Fibroblast of the aortic adventitia (primary cell): ENCODE measurements at regions not wholly inside any gene's neighbourhood (a gene's known extent, or its start where the extent isn't known, plus 50 kb on each side); places are given as distances from the start of the nearest gene placed in this dataset.
A peak's percentile ranks its signal among the peaks of the same experiment; 100 is the strongest.
"Not testable (repeated sequence)": the region's sequence is repeated elsewhere in the genome, so short reads cannot be mapped to it uniquely, and the experiment has no call there.

Source experiments
- DNase-seq: peaks from one replicate; pipeline ENCODE4 v3.0.0-alpha.2; 2010; ENCODE audit warnings: low read depth
- H3K4me3 ChIP-seq: 2 replicates; pipeline ENCODE4 v1.5.1; 2011; ENCODE audit warnings: low read depth, mild to moderate bottlenecking, control low read depth, low read length, moderate library complexity
- TF ChIP-seq, protein P1 (sequence below): IDR thresholded peaks from 2 replicates; pipeline ENCODE4 v1.5.1; 2011; ENCODE audit warnings: mild to moderate bottlenecking, low read length, control low read depth, inconsistent platforms; ENCODE audit not compliant: insufficient read depth

DNA sequence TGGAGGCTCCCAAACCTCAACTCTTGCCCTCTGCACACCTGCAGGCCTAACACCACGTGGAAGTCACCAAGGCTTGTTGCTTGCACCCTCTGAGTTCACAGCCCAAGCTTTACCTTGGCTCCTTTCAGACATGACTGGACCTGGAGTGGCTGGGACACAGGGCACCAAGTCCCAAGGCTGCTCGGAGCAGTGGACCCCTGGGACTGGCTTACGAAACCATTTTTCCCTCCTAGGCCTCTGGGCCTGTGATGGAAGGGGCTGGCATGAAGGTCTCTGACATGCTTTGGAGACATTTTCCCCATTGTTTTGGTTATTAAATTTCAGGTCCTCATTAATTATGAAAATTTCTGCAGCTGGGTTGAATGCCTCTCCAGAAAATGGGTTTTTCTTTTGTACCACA, 994.4 kb upstream of the NUDT12 start:
- DNase-seq = no peak
- TF ChIP-seq, protein P1, sequence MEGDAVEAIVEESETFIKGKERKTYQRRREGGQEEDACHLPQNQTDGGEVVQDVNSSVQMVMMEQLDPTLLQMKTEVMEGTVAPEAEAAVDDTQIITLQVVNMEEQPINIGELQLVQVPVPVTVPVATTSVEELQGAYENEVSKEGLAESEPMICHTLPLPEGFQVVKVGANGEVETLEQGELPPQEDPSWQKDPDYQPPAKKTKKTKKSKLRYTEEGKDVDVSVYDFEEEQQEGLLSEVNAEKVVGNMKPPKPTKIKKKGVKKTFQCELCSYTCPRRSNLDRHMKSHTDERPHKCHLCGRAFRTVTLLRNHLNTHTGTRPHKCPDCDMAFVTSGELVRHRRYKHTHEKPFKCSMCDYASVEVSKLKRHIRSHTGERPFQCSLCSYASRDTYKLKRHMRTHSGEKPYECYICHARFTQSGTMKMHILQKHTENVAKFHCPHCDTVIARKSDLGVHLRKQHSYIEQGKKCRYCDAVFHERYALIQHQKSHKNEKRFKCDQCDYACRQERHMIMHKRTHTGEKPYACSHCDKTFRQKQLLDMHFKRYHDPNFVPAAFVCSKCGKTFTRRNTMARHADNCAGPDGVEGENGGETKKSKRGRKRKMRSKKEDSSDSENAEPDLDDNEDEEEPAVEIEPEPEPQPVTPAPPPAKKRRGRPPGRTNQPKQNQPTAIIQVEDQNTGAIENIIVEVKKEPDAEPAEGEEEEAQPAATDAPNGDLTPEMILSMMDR = no peak
- H3K4me3 ChIP-seq = no peak overlapping the region

DNA sequence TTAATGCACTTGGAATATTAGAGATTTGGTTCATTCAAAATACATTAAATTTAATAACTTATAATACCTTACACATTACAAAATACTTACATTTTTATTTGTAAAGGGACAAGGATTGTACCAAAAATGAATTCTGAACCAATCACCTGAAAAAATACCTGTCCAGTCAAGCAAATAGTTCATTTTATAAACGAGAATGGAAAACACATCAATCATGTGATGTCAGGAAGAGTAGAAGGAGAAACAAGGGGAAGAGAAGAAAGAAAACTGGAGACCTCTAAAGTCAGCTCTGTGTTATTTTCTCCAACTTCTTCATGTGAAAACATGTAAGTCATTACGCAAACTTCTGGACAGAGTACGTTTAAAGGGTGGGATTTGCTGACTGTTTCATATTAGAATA, 989.0 kb upstream of the NUDT12 start:
- DNase-seq = no peak
- TF ChIP-seq, protein P1 = no peak
- H3K4me3 ChIP-seq = no peak overlapping the region

DNA sequence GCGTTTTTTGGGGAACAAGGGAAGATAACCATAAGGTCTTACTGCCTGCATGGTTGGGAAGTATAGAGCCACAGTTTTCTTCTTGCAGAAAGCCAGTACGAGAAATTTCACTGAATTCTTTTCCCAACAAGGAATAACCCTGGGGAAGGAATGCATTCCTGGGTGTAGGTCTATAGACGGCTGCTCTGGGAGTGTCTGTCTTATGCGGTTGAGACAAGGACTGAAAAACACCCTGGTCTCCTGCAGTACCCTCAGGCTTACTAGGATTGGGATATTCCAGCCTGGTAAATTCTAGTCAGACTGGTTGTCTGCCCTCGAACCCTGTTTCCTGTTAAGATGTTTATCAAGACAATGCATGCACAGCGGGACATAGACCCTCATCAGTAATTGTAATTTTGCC, 984.3 kb upstream of the NUDT12 start:
- not testable (repeated sequence) for DNase-seq, H3K4me3 ChIP-seq

DNA sequence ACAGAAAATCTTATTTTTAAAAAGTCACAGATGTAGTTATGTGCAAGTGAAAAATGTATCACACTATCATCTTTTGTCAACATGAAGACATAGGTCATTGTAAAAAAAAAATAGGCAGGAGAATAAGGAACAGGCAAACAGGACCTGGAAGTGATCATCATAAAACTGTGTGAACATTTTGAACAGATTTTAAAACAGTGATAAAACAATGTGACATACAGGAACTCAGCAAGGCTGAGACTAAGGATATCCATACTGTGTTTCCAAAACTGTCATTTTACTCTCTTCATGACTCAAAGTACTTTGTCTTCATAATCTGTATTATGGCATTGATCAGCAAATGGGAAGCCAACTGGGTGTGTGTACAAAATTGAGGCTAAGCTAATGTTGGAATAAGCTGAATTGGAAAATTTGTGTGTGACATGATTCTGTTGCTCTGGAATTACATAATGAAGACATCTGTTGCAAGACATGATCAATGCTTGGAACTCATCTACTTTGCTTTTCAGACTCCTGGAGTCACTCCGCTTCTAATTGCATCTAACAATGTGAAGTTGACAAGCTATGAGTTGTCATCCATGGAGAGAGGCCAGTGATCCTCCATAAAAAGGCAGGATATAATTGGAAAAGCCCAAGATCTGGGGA, 978.7 kb upstream of the NUDT12 start:
- TF ChIP-seq, protein P1 = no peak
- DNase-seq = peak; percentile 3
- H3K4me3 ChIP-seq = no peak overlapping the region

DNA sequence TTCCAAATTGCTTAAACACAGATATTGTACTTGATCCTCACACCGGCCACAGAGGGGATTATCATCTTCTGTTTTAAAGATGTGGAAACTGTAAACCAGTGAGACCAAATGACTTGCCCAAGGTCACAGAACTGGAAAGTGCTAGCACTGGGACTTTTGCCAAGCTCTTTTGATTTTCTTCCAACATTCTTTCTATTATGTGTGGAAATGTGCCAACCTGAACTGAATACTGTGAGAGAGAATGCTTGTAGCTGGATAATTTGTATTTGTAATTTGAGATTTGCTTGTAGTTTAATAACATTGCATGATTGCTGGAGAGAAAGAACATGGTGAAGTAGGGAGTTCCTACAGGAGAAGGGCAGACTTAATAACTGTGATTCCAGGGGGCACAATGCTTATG, 977.9 kb upstream of the NUDT12 start:
- H3K4me3 ChIP-seq = no peak overlapping the region
- TF ChIP-seq, protein P1 = no peak
- DNase-seq = peak; percentile 78

DNA sequence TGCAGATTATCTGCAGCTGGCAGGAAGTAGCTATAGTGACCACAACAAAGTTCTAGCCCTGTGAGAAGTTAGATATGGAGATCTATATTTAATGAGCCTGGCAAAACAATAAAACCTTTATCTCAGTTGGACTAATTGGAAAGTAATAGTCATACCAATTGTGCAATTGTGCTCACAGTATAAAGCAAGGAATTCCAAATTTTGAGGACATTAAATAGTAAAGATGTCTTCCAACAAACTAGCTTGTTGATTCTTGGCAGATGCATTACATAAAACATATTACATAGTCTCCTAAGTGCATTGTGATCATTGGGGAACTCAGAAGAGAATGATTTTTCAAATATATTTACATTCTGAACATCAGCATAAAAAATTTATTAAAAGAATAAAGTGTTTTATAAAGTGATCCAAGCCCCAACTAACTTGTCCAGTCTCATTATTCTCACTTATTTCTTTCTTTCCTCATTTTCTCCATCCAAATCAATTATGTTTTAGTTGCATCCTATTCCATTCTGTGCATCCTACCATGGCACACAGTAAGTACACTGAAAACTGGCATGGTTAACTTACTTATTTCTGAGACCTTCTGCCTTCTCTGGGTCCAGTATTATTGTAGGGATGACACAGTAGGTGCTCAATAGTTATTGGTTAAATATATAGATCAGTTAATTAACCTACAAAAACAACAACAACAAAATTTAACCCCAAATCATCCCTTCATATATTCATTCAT, 977.2 kb upstream of the NUDT12 start:
- TF ChIP-seq, protein P1 = no peak
- H3K4me3 ChIP-seq = no peak overlapping the region
- peak; percentile 9 for DNase-seq

DNA sequence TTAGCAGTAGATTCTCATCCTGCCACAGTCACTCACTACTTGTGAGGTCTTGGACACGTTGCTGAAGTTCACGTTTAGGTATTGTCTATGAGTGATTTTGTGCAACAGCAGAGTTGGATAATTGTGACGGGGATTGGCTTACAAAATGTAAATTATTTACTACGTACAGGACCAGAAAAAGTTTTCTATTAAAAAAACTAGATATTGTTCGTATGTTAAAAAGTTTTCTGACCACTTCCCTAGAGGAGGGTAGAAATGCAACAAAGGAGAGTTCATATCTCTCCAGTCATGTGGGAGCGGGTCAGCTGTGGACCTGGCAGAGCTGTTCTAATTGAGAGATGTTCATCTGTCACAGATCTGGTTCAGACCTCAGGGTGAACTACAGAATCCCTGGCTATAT, 976.1 kb upstream of the NUDT12 start:
- no peak for DNase-seq
- TF ChIP-seq, protein P1 = no peak
- no peak overlapping the region for H3K4me3 ChIP-seq
